HG02970 (cell line): ENCODE measurements at regions not wholly inside any gene's neighbourhood (a gene's known extent, or its start where the extent isn't known, plus 50 kb on each side); places are given as distances from the start of the nearest gene placed in this dataset.

ENCODE experiments used
- ATAC-seq: cut with Tn5 transposase; IDR thresholded peaks from one replicate; pipeline ENCODE4 v1.9.1; 2021; ENCODE audit warnings: mild to moderate bottlenecking, moderate library complexity, moderate number of reproducible peaks; ENCODE audit not compliant: unreplicated experiment, low FRiP score

- ATAC-seq = no peak
Measured at GRCh38 chr5:103910786-103911185, 348.2 kb upstream of the NUDT12 start.

GRCh38 chr5:103910011-103910410 is 347.4 kb upstream of the NUDT12 start:
- no peak for ATAC-seq

- no peak for ATAC-seq
Measured at GRCh38 chr5:103909391-103909790, 346.8 kb upstream of the NUDT12 start.

GRCh38 chr5:103908336-103909080 is 345.9 kb upstream of the NUDT12 start:
- no peak for ATAC-seq

GRCh38 chr5:103907001-103907400 is 344.4 kb upstream of the NUDT12 start:
- ATAC-seq = no peak

GRCh38 chr5:103904651-103905050 is 342.1 kb upstream of the NUDT12 start:
- ATAC-seq = no peak

- ATAC-seq = no peak
Measured at GRCh38 chr5:103902893-103903292, 340.3 kb upstream of the NUDT12 start.

GRCh38 chr5:103901885-103902284 is 339.3 kb upstream of the NUDT12 start:
- no peak for ATAC-seq

GRCh38 chr5:103896593-103896992 is 334.0 kb upstream of the NUDT12 start:
- no peak for ATAC-seq

- no peak for ATAC-seq
Measured at GRCh38 chr5:103895738-103896137, 333.1 kb upstream of the NUDT12 start.

GRCh38 chr5:103894882-103895281 is 332.3 kb upstream of the NUDT12 start:
- ATAC-seq = no peak

- no peak for ATAC-seq
Measured at GRCh38 chr5:103891151-103891550, 328.6 kb upstream of the NUDT12 start.

- ATAC-seq = no peak
Measured at GRCh38 chr5:103890313-103890712, 327.7 kb upstream of the NUDT12 start.

GRCh38 chr5:103889500-103890209 is 327.1 kb upstream of the NUDT12 start:
- ATAC-seq = no peak

GRCh38 chr5:103886826-103887225 is 324.2 kb upstream of the NUDT12 start:
- no peak for ATAC-seq

- no peak for ATAC-seq
Measured at GRCh38 chr5:103883143-103883542, 320.6 kb upstream of the NUDT12 start.

GRCh38 chr5:103881560-103881959 is 319.0 kb upstream of the NUDT12 start:
- ATAC-seq = no peak

GRCh38 chr5:103867857-103868598 is 305.4 kb upstream of the NUDT12 start:
- no peak for ATAC-seq

- no peak for ATAC-seq
Measured at GRCh38 chr5:103866169-103866568, 303.6 kb upstream of the NUDT12 start.

GRCh38 chr5:103862398-103862797 is 299.8 kb upstream of the NUDT12 start:
- ATAC-seq = no peak

- ATAC-seq = no peak
Measured at GRCh38 chr5:103860327-103860726, 297.7 kb upstream of the NUDT12 start.
